ENCODE measurements at regions not wholly inside any gene's neighbourhood (a gene's known extent, or its start where the extent isn't known, plus 50 kb on each side); places are given as distances from the start of the nearest gene placed in this dataset.

DNA sequence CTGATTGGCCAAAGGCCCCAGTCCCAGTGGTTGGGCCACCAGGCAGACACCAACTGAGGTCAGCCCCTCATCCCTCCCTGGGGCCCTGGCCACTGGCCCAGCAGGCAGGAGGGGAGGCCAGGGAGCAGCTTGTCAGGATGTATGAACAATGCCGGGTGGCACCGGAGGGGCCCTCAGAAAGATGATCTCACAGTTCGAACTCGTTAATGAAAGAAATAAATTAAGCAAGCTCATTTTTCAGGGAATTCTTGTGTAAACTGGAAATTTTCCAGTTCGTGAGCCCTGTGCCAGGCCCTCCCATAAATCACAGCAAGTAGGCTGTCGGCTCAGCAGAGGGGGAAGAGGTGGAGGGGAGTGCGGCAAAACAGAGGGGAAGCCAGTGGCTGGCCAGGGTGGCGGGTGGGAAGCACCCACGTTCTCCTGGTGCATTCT, 177.0 kb upstream of the VASH1 start (continued):
- peak; percentile 82 for TF ChIP-seq PRDM6 (tag by site-specific recombination; IDR thresholded peaks at IDR 0.05)
- 0 out of 2 replicates have a peak, but pooled peaks have one; percentile 49 for TF ChIP-seq ZNF561 (tag by site-specific recombination; IDR thresholded peaks at IDR 0.05; ENCODE audit: borderline replicate concordance)
- peak; percentile 94 for TF ChIP-seq GLIS1 (tag by site-specific recombination; IDR thresholded peaks at IDR 0.05)
- TF ChIP-seq PRDM1 (tag by site-specific recombination; IDR thresholded peaks at IDR 0.05): 0 out of 2 replicates have a peak, but pooled peaks have one; percentile 12
- 0 out of 2 replicates have a peak, but pooled peaks have one; percentile 26 for TF ChIP-seq ZBTB21 (tag by site-specific recombination; IDR thresholded peaks at IDR 0.05)
- 0 out of 2 replicates have a peak, but pooled peaks have one; percentile 55 for TF ChIP-seq HOXC10 (CRISPR knock-in tag; IDR thresholded peaks at IDR 0.05)
- peak; percentile 64; the same call in 1 of the 2 replicates for TF ChIP-seq ZNF558 (tag by site-specific recombination; IDR thresholded peaks at IDR 0.05)
- peak; percentile 99 for TF ChIP-seq MEIS1 (CRISPR knock-in tag; IDR thresholded peaks at IDR 0.05; ENCODE audit: borderline replicate concordance)
- TF ChIP-seq PRDM2 (tag by site-specific recombination; IDR thresholded peaks at IDR 0.05; ENCODE audit: borderline replicate concordance): no peak
- peak; percentile 87 for TF ChIP-seq ZNF366 (tag by site-specific recombination; conservative IDR thresholded peaks at IDR 0.05)
- TF ChIP-seq, protein P1, sequence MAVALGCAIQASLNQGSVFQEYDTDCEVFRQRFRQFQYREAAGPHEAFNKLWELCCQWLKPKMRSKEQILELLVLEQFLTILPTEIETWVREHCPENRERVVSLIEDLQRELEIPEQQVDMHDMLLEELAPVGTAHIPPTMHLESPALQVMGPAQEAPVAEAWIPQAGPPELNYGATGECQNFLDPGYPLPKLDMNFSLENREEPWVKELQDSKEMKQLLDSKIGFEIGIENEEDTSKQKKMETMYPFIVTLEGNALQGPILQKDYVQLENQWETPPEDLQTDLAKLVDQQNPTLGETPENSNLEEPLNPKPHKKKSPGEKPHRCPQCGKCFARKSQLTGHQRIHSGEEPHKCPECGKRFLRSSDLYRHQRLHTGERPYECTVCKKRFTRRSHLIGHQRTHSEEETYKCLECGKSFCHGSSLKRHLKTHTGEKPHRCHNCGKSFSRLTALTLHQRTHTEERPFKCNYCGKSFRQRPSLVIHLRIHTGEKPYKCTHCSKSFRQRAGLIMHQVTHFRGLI (tag by site-specific recombination; IDR thresholded peaks at IDR 0.05): peak; percentile 43; the same call in 1 of the 2 replicates
- TF ChIP-seq ZNF76 (tag by site-specific recombination; IDR thresholded peaks at IDR 0.05; ENCODE audit: borderline replicate concordance, low read depth): no peak
- peak; percentile 63 for TF ChIP-seq ZNF335 (tag by site-specific recombination; conservative IDR thresholded peaks at IDR 0.05)
- TF ChIP-seq PRDM10 (tag by site-specific recombination; IDR thresholded peaks at IDR 0.05): peak; percentile 80
- peak; percentile 19; the same call in 1 of the 2 replicates for TF ChIP-seq MYNN (tag by site-specific recombination; IDR thresholded peaks at IDR 0.05; ENCODE audit: borderline replicate concordance)
- peak; percentile 81; the same call in 1 of the 2 replicates for TF ChIP-seq ZNF692 (tag by site-specific recombination; IDR thresholded peaks at IDR 0.05)
- no peak for TF ChIP-seq ZBTB44 (tag by site-specific recombination; IDR thresholded peaks at IDR 0.05)
- TF ChIP-seq, protein P2, sequence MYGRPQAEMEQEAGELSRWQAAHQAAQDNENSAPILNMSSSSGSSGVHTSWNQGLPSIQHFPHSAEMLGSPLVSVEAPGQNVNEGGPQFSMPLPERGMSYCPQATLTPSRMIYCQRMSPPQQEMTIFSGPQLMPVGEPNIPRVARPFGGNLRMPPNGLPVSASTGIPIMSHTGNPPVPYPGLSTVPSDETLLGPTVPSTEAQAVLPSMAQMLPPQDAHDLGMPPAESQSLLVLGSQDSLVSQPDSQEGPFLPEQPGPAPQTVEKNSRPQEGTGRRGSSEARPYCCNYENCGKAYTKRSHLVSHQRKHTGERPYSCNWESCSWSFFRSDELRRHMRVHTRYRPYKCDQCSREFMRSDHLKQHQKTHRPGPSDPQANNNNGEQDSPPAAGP (tag by site-specific recombination; IDR thresholded peaks at IDR 0.05): peak; percentile 94
- TF ChIP-seq KLF10 (tag by site-specific recombination; IDR thresholded peaks at IDR 0.05): peak; percentile 37; the same call in 1 of the 2 replicates
- TF ChIP-seq ZBTB8A (tag by site-specific recombination; IDR thresholded peaks at IDR 0.05): peak; percentile 78
- TF ChIP-seq OSR2 (tag by site-specific recombination; IDR thresholded peaks at IDR 0.05): peak; percentile 74
- 0 out of 2 replicates have a peak, but pooled peaks have one; percentile 44 for TF ChIP-seq ZNF660 (tag by site-specific recombination; IDR thresholded peaks at IDR 0.05)
